EH (cell line): ENCODE measurements at regions not wholly inside any gene's neighbourhood (a gene's known extent, or its start where the extent isn't known, plus 50 kb on each side); places are given as distances from the start of the nearest gene placed in this dataset.

Experiments used
- DNase-seq: peaks from one replicate; pipeline ENCODE4 v3.0.0-alpha.2; 2015; ENCODE audit warnings: low read depth

- DNase-seq, result no peak
Measured at GRCh38 chr13:47705185-47705584, 295.9 kb downstream of the SUCLA2 start.

GRCh38 chr13:47696674-47697073, 304.4 kb downstream of the SUCLA2 start:
- no peak for DNase-seq

GRCh38 chr13:47687577-47687976, 313.5 kb downstream of the SUCLA2 start:
- no peak for DNase-seq

GRCh38 chr13:47685156-47685555, 315.9 kb downstream of the SUCLA2 start:
- DNase-seq, result peak; percentile 22

GRCh38 chr13:47680748-47681147, 320.3 kb downstream of the SUCLA2 start:
- peak; percentile 75 for DNase-seq

- DNase-seq, result peak; percentile 86
Measured at GRCh38 chr13:47679401-47679800, 321.7 kb downstream of the SUCLA2 start.

- peak; percentile 66 for DNase-seq
Measured at GRCh38 chr13:47678201-47678968, 322.7 kb downstream of the SUCLA2 start.

GRCh38 chr13:47675871-47676270, 325.2 kb downstream of the SUCLA2 start:
- no peak for DNase-seq

- DNase-seq, result peak; percentile 95
Measured at GRCh38 chr13:47673009-47673850, 327.8 kb downstream of the SUCLA2 start.

- peak; percentile 62 for DNase-seq
Measured at GRCh38 chr13:47672245-47673008, 328.6 kb downstream of the SUCLA2 start.

- no peak for DNase-seq
Measured at GRCh38 chr13:47671776-47672175, 329.3 kb downstream of the SUCLA2 start.

- no peak for DNase-seq
Measured at GRCh38 chr13:47665043-47665442, 336.0 kb downstream of the SUCLA2 start.

- peak; percentile 91 for DNase-seq
Measured at GRCh38 chr13:47661076-47661475, 340.0 kb downstream of the SUCLA2 start.

- DNase-seq, result no peak
Measured at GRCh38 chr13:47656651-47657050, 344.4 kb downstream of the SUCLA2 start.

- peak; percentile 53 for DNase-seq
Measured at GRCh38 chr13:47650209-47650608, 350.9 kb downstream of the SUCLA2 start.

GRCh38 chr13:47647001-47647400, 354.1 kb downstream of the SUCLA2 start:
- no peak for DNase-seq

GRCh38 chr13:47646298-47646697, 354.8 kb downstream of the SUCLA2 start:
- no peak for DNase-seq

- DNase-seq, result no peak
Measured at GRCh38 chr13:47639738-47640447, 361.2 kb downstream of the SUCLA2 start.

- no peak for DNase-seq
Measured at GRCh38 chr13:47638627-47639026, 362.4 kb downstream of the SUCLA2 start.

GRCh38 chr13:47632311-47632710, 368.8 kb downstream of the SUCLA2 start:
- no peak for DNase-seq

GRCh38 chr13:47628666-47629065, 372.4 kb downstream of the SUCLA2 start:
- DNase-seq, result peak; percentile 60

GRCh38 chr13:47623862-47624261, 377.2 kb downstream of the SUCLA2 start:
- DNase-seq, result no peak
